ENCODE measurements at regions not wholly inside any gene's neighbourhood (a gene's known extent, or its start where the extent isn't known, plus 50 kb on each side); places are given as distances from the start of the nearest gene placed in this dataset.
"Not testable (repeated sequence)": the region's sequence is repeated elsewhere in the genome, so short reads cannot be mapped to it uniquely, and the experiment has no call there.

DNA sequence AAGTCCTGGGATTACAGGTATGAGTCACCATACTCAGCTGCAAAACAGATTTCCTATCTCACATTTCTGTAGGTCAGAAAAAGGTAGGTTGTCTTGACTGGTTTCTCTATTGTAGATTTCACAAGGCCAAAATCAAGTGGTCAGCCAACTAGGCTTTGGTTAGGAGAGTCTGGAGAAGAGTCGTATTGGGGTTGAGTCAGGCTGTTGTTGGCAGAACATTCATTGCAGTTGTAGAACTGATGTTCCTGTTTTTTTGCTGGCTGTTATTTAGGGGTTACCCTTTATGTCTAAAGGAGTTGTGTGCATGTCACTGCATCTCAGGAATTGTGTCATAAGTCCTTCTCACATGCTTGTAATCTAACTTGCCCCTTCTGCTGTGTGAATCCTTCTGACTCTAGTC lies 814.2 kb upstream of the GRAMD2B start:
- DNase-seq (ENCODE audit: low spot score): no peak

DNA sequence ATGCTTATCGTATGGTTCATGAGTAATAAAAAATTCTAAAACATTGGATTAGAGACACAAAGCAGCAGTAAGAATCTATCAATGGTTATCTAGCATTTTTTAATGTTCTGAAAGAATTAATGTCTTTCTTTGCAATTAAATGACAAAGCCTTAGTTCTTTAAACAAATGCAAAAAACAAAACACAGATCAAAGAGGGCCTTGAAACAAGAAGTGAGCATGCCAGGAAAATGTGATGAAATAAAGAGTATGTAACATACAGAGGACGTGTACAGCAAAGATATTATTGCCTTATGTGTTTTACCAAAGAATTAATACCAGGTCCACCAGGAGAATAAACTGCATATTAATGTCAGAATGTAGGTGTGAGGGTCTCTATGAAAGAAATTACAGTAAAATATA lies 812.3 kb upstream of the GRAMD2B start:
- no peak for DNase-seq (ENCODE audit: low spot score)

DNA sequence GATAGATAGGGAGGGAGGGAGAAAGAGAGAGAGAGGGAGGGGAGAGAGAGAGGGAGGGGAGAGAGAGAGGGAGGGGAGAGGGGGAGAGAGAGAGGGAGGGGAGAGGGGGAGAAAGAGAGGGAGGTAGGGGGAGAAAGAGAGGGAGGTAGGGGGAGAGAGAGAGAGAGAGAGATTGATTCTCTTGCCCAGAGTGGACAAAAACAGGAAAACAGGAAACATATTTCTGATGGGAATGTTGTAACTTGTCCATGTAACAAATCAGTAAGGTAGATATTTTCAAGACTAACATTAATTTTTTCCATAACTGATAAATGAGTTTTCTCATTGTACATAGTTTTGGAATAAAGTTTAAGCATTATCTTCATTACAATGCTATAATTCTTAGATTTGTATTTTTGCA lies 811.7 kb upstream of the GRAMD2B start:
- DNase-seq (ENCODE audit: low spot score): no peak

DNA sequence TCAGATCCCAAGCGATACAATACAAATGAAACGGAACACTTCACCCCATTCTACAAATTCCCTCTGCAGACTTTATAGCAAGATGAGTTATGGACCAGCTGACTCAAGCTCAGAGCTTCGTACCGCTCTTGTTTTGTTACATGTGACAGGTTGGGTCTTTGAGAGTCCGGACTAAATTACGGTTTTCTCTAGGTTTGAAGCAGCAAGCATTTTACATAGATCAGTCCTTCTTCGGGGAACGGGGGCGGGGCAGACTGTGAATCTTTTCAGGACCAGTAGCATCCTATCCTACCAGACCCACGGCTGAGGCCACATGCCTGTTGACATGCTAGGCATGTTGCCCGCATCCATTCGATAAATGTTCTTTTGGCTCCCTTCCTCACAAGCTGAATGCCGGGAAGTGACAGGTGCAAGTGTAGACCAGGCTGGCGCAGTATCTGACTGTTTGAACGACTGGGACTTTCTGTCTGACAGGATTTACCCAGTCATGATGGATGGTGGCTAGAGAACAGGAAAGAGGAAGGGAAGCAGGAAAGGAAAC lies 811.0 kb upstream of the GRAMD2B start:
- no peak for DNase-seq (ENCODE audit: low spot score)

DNA sequence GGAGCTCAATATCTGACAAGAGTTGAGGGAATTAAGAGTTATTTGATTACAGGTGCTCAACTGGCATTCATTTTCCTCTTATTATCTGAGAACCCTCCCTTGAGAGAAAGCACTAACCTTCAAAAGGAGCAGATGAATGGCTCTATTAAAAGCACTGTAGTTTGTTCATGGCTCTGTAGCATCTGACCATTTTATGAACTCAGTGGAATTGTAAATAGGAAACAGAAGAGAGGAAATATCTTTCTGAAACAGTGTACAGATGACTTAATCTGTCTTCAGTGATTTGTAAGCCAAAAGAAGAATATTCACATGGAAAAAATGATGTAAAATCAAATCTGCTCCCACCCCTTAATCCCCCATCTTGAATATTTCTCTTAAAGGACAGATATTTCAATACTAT lies 810.4 kb upstream of the GRAMD2B start:
- no peak for DNase-seq (ENCODE audit: low spot score)

DNA sequence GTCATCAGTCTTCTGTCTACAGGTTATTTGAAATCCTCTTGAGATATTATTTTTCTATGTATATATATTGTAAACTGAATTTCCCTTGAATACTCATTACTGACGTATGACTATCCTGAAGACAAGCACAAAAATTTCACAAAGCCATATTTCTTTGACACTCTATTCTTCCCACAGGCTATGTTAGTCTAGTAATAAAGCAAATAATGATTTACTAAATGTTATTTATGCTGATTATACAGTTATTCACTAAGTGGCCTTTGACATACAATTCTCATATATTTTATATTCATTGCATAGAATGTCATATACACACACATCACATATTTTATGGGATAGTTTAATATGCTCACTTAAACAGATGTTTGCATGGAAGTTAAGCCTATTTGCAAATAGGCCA lies 793.0 kb upstream of the GRAMD2B start:
- DNase-seq (ENCODE audit: low spot score): no peak

DNA sequence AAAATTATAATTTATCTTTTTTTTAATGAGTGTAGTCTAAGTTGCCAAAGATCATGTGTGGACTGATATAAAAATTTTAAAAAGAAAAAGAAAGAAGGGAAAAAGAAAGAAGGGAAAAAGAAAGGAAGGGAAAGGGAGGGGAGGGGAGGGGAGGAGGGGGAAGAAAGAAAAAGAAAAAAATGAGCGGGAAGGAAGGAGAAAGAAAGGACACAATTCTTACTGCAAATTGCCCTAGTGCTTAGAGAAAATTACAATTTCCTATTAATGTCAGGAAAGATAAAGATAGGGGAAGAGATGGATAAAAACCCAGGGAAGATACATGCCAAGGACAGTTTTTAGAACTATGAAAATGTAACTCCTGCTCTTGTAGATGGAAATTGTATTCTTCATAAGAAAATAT lies 789.7 kb upstream of the GRAMD2B start:
- no peak for DNase-seq (ENCODE audit: low spot score)

DNA sequence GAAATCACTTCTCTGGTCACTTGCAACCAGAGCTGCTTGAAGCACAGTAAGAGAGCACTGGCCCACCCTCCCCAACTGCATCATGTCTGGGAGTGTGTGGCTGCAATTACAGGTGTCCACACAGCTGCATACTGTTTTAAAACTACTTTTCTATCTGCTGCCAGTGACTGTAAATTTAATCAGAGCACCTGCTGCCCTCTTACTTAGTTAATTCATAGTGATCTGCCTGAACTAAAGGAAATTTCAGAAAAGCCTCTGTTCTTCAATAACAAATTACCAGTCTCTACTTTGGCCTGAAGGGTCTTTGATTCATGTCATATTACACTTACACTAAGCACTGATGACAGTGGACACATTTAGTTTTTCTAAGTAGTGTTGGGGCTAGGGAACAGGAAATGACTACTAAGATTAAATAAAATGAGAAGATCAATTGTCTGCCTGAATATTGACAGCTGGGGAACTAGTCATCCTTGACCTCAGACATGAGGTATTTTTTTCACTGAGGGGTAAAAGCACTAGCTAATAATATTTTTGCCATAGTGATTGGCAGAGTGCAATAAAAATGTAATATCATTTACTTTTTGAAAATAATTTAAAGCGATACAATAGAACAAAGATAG lies 788.9 kb upstream of the GRAMD2B start:
- DNase-seq (ENCODE audit: low spot score): no peak

DNA sequence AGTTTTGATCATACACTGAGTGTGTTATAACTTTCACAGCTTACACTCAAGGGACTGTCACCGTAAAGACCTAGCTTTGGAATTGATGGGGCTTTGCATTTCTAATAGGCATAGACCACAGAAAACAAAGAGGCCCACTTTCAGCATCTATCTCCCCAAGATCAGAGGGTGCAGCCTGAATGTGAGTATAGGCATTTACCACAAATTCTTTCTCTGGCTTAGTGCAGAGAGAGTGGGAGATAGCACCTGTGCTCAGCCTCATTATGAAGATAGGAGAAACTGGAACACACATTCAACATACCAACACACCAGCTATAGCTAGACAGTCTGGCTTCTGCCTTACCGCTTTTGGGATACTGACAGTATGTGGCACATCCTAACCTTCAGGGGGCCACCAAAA lies 783.4 kb upstream of the GRAMD2B start:
- DNase-seq (ENCODE audit: low spot score): no peak

DNA sequence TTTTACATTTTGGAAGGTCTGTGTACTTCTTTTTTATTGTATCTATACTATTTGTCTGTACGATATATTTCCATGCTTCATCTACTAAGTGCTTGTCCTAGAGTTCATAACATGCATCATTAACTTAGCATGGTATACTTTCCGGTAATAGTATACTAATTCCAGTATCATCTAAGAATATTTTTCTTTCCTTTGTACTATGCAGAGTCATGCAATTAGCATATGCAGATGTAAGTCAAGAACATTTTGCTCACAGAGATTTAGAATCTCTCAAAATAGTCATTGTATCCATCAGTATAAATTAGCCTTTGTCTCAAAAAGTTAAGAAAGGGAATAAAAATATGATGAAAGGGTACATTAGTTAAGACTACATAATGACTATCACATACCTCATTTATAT lies 770.4 kb upstream of the GRAMD2B start:
- no peak for DNase-seq (ENCODE audit: low spot score)

DNA sequence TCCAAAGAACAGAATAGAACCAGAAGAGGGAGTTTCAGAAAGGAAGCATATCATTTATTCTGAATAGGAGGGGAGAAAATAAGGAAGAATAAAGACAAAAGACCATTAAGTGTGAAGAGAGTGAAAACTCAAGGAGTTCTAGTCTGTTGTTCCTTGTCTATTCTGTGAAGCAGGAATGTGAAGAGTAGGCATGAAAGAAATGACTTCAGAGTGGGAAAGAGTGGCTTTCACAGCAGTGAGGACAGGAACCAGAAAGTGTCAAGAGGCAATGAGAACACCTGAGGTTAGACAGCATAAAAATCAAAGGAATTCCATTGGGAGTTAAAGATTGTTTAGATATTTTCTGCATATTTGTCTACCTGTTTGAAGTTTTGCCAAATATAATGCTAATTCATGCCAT lies 768.8 kb upstream of the GRAMD2B start:
- DNase-seq (ENCODE audit: low spot score): no peak

DNA sequence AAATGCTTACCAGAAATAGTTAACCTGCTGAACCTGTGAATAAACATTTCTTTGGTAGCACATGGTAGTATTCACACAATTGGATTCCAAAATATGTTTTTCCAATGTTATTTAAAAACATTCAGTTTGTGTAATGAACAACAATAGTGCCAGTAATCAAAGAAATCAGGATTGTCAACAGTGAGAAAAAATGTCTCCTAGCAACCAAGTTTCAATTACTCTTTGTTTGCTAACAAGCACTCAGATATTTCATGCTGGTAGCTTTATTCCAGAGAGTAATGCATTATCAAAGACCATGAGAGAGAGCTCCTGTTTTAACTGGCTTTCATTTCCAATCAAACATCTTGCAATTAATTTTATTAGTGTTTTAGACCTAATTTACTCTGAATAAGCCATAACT lies 768.1 kb upstream of the GRAMD2B start:
- DNase-seq (ENCODE audit: low spot score): no peak

DNA sequence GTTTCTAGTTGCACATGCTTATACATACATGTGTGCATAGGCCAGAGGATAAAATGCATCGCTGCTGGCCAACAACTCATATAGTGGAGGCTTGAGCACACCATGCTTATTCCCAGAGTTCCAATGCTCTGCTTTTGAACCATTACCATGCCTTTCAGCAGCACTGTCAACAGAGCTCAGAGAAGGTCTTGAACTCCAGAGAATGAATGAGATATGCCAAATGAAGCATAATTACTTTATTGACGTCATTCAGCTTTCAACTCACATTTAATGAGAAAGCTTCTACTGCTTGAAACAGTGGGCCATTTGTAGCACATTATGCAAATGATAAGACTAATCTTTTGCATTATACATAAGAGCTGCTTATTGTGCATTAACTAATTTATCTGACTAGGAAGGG lies 765.3 kb upstream of the GRAMD2B start:
- no peak for DNase-seq (ENCODE audit: low spot score)

DNA sequence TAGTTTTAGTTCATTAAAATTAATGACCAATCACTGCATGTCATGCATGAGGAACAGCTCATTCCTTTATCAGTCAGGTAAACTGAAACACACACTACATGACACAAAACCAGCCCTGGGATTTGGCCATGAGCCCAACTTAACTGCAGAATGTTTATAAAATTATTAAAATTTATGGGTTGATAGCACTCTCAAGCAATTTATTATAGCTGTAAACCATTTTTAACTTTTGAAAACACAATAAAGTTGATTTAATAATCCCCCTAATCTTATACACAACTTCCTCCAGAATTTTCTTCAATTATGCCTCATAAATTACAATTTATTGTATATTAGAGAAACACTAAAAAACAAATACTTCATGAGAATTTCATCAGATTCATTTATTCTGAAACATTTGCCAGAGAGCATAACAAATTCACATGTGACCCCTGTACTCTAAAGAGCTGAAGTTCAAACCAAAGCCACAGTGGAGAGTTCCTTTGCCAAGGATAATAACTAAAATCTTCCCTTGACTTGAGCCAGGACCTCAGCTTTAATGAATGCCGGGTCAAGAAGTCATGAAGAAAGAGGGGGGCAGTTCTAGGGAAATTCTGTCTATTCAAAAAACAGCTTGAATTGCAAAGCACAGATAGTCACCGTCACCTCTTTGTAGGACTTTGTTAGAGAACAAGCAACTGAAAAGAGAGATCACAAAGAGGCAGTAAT lies 763.7 kb upstream of the GRAMD2B start:
- no peak for DNase-seq (ENCODE audit: low spot score)

DNA sequence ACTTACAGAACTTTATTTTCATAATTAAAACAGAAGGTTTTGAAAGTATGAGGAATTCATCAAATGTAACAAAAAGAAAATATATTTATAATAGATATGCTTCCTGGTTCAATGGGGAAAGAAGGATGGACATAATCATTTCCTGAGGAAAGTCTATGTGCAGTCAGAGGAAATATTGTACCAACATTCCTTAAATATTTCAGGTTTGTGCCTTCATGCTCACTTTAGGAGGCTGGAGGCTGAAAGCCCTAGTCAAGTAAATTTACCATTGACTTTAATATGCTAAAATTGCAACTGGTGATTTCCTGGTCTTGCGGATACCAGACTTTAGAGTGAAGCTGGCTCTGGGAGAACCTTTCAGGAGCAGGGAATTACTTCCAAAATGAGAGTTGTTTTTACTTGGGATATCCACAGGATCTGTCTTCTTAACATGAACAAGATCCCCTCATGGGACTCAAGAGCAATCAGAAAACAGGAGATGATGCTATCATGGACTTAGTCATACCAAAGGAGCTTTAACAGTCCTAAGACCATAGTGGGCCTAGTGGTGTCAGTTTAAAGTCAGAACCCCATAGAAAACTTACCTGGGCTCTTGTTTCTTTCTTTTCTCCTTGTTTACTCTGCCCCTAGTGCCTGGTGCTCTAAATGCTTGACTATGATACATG lies 762.8 kb upstream of the GRAMD2B start:
- no peak for DNase-seq (ENCODE audit: low spot score)

DNA sequence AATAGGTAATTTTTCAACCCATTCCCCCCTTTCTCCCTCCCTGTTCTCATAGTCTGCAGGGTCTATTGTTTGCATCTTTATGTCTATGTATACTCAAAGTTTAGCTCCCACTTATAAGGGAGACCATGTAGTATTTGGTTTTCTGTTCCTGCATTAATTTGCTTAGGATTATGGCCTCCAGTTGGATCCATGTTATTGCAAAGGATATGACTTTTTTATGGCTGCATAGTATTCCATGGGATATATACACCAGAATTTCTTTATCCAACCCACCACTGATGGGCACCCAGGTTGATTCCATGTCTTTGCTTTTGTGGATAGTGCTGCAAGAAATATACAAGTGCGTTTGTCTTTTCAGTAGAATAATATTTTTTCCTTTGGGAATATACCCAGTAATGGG lies 761.6 kb upstream of the GRAMD2B start:
- no peak for DNase-seq (ENCODE audit: low spot score)

DNA sequence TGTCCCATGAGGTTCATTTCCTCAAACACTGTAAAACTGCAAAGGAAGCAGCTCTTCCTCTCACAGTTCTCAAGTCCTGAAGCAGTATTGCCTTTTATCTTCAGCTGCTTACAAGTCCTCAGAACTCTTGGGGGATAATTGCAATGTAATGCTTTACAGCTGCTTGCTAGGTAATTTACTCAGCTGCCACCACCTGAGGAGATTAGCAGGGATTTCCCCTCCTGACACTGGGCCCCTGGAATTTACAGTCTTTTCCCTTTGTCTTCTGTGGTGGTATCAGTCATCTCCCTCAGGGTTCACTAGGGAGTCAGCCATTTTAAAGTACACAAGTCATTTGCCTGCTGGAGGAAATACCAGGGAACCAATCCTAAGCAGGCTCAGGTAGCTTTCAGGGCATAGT lies 754.3 kb upstream of the GRAMD2B start:
- DNase-seq (ENCODE audit: low spot score): no peak

DNA sequence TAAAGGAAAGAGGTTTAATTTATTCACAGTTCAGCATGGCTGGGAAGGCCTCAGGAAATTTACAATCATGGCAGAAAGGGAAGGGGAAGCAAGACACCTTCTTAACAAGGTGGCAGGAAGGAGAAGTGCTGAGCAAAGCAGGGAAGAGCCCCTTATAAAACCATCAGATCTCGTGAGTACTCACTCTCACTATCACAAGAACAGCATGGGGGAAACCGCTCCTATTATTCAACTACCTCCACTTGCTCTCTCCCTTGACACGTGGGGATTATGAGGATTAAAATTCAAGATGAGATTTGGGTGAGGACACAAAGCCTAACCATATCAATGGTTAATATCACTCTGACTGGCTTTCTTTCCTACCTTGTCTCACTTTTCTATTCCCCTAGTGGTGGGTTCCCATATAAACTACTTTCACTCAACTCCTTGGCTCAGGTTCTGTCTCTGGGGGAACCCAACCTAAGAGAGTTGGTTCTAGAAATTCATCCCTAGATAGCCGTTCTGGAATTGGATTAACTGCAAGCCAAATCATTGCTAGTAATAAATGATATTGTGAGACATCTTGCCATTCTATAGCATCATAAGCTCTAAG lies 749.8 kb upstream of the GRAMD2B start:
- no peak for DNase-seq (ENCODE audit: low spot score)

DNA sequence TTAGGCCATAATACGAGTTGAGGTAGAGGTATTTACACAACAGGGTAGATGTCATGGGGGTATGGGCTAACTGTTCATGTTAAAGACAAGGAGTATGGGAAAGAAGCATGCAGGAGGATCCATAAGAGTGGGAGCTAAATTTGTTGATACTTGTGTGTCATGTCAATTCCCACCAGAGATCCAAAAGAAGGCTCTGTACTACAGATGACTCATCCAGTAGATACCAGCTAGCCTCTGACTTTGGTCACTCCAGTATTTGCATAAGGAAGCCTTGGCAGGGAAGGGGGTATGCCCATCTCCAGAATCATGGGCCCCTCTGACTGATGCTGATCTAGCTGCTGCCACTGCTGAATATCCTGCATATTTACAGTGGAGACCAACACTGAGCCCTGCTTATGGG lies 743.7 kb upstream of the GRAMD2B start:
- no peak for DNase-seq (ENCODE audit: low spot score)

DNA sequence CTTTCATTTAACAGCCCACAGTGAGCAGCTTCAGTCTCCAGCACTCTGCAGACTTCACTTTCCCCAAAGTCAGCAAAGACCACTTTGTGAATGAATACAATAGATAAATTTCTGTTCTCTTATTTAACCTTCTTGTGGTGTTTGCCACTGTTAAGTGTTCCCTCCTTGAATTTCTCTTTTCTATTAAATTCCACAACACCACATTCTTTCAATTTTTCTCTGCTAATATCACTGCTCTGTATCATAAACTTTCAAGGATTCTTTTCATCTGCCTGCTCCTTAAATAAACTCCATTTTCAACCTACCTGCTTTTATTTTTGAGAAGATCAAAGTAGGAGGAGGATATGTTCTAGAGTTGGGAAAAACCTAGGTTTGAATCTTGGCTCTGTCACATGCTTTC lies 739.5 kb upstream of the GRAMD2B start:
- DNase-seq (ENCODE audit: low spot score): no peak

DNA sequence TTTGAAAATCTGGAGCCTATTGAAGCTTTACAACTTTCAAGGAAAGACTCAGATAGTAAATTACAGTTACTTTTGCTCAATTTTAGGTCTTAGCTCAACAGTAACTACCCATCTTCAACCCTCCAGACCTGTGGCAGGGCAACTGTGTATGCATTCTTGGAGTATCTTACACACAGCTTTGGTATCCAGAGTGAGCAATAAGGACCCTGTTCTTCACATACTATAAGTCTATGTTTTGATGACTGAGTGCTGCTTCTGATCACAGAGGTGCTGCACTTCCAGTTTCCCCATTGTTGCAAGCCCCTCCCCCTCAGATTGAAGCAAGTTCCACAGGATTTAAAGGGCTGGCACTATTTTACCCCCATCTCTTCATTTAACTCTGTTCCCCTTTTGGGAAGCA lies 737.4 kb upstream of the GRAMD2B start:
- DNase-seq (ENCODE audit: low spot score): no peak

DNA sequence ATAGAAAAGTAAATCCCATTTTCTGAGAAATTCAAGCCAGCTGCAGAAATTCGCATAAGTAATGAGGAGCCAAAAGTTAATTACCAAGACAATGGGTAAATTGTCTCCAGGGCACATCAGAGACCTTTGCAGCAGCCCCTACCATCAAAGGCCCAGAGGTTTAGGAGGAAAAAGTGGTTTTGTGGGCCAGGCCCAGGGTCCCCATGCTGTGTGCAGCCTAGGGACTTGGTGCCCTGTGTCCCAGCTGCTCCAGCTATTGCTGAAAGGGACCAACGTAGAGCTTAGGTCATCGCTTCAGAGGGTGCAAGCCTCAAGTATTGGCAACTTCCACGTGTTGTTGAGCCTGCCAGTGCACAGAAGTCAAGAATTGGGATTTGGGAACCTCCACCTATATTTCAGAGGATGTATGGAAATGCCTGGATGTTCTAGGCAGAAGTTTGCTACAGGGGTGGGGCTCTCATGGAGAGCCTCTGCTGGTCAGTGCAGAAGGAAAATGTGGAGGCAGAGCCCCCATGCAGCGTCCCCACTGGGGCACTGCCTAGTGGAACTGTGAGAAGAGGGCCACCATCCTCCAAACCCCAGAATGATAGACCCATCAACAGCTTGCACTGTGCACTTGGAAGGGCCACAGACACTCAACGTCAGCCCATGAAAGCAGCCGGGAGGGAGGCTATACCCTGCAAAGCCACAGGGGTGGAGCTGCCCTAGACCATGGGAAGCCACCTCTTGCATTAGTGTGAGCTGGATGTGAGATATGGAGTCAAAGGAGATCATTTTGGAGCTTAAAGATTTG lies 731.3 kb upstream of the GRAMD2B start:
- DNase-seq (ENCODE audit: low spot score): not testable (repeated sequence)

Measured in kidney capillary endothelial cell (primary cell).